Non-pigmented ciliary epithelial cell (primary cell): ENCODE measurements at regions not wholly inside any gene's neighbourhood (a gene's known extent, or its start where the extent isn't known, plus 50 kb on each side); places are given as distances from the start of the nearest gene placed in this dataset.
"Not testable (repeated sequence)": the region's sequence is repeated elsewhere in the genome, so short reads cannot be mapped to it uniquely, and the experiment has no call there.

ENCODE experiments used
- DNase-seq: peaks from one replicate; pipeline ENCODE4 v3.0.0-alpha.2; 2010; ENCODE audit warnings: low read depth

- no peak for DNase-seq
Observed at GRCh38 chr18:33854086-33854826, 276.2 kb downstream of the ASXL3 start.

DNA sequence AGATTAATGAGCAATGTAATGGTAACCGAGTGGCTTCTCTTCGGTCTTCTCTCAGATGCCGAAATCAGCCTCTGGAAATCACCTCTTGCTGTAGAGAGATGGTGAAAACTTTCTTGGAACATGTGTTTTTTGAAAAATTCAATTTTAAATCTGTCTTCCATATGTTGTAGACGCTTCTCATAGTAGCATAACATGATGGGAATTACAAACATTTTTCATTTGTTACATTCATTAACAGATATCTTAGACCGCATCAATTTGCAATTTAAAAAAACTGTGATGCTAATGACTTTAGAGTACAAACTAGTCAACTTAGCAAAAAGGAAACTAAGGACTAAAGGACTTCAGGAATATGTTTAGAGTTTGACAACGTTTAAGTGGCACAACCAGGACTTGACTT lies 275.2 kb downstream of the ASXL3 start:
- DNase-seq: no peak

DNA sequence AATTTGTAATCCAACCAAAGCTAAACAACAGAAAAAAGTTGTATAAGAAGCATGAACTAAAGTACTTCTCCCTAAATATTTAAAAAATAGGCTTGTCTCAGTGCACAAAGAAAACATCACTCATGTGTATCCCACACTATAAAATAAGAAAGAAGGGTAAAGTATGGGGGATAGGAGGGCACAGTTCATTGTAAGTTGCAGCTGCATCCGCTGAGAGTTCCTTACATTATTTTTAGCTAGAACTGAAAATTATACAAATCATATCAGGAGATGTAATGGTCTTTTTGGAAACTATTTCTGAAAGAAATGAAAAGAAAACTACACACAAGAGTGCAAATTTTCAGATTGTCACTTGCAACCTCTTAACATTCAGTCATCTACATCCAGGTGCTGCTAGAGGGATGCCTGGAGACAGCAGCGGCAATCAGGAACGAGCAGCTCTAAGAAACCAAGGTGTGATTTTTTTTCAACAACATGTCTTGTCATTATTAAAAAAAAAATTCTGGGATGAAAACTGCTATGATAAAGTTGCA lies 273.6 kb downstream of the ASXL3 start:
- DNase-seq: no peak

GRCh38 chr18:33849731-33850130 lies 271.7 kb downstream of the ASXL3 start:
- no peak for DNase-seq

GRCh38 chr18:33844232-33844631 lies 266.2 kb downstream of the ASXL3 start:
- no peak for DNase-seq

GRCh38 chr18:33841221-33841967 lies 263.4 kb downstream of the ASXL3 start:
- DNase-seq: no peak

DNA sequence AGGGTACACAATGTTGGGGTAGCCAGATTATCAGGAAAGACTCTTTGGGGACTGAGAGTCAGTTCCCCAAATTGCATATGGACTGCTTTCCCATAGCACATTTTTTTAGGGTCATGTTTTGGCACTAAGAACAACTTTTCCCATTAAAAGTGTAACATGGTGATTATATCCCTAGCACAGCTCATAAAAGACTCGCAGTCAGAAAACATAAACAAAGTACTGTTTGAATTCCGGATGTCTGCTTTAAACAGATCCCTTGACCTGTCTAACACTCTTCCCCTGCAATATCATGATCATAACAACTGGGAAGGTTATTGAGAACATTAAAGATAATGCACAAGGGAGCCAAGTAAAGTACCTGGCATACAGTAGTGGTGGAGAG lies 262.2 kb downstream of the ASXL3 start:
- no peak for DNase-seq

- no peak for DNase-seq
Observed at GRCh38 chr18:33839452-33840211, 261.6 kb downstream of the ASXL3 start.

GRCh38 chr18:33838054-33838453 lies 260.0 kb downstream of the ASXL3 start:
- no peak for DNase-seq

GRCh38 chr18:33837191-33837590 lies 259.2 kb downstream of the ASXL3 start:
- DNase-seq: no peak

DNA sequence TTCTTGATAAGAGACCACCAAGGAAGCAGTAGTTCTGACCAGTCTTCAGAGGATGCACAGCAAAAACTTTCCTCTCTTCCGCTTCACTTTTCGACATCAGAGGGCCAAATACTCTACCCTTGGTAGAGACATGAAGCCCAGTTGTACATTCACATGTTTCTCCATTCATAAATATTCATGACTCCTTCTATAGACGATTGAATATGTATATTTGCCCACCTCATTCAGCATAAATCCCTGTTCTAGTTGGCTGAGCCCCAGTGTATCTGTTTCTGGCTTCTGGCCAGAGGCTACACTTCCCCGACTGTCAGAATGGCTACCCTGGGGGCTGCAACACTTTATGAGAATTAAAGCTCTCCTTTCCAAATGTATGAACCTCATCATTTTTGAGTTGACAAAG lies 258.5 kb downstream of the ASXL3 start:
- no peak for DNase-seq

DNA sequence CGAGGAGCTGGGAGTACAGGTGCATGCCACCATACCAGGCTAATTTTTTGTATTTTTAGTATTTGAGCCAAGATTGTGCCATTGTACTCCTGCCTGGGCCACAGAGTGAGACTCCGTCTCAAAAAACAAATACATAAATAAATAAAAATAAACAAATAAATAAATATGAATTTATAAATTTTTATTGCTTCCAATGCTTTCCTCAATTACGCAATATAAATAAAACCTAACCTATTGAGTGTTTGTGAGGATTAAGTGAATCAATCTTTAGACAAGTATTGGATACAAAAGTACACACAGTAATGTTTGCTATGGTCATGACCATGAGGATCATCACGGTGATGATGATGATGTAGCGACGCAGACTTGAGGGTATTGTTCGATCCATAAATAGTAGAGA lies 257.4 kb downstream of the ASXL3 start:
- DNase-seq: no peak

GRCh38 chr18:33833842-33834241 lies 255.8 kb downstream of the ASXL3 start:
- DNase-seq: no peak

- DNase-seq: no peak
Observed at GRCh38 chr18:33831424-33831823, 253.4 kb downstream of the ASXL3 start.

GRCh38 chr18:33830213-33830612 lies 252.2 kb downstream of the ASXL3 start:
- DNase-seq: no peak

GRCh38 chr18:33828949-33829348 lies 250.9 kb downstream of the ASXL3 start:
- no peak for DNase-seq

- DNase-seq: no peak
Observed at GRCh38 chr18:33826151-33826550, 248.1 kb downstream of the ASXL3 start.

DNA sequence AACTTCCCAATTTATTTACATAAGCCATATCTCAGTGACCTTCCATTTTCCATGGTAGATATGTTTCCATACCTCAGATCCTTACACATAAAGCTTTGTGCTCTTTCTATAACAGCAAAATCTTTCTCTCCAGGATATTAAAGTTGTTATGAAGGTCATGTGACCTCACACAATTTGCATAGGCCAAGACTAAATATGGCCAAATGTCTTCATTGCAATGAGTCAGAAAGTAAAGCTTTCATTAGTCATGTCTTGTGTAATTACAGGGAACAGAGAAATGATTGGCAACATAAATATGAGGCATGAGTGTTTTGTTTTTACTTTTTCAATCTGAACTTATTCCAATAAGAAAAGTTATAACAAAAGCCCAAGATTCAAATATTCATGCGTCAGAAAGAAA lies 243.5 kb downstream of the ASXL3 start:
- DNase-seq: no peak

DNA sequence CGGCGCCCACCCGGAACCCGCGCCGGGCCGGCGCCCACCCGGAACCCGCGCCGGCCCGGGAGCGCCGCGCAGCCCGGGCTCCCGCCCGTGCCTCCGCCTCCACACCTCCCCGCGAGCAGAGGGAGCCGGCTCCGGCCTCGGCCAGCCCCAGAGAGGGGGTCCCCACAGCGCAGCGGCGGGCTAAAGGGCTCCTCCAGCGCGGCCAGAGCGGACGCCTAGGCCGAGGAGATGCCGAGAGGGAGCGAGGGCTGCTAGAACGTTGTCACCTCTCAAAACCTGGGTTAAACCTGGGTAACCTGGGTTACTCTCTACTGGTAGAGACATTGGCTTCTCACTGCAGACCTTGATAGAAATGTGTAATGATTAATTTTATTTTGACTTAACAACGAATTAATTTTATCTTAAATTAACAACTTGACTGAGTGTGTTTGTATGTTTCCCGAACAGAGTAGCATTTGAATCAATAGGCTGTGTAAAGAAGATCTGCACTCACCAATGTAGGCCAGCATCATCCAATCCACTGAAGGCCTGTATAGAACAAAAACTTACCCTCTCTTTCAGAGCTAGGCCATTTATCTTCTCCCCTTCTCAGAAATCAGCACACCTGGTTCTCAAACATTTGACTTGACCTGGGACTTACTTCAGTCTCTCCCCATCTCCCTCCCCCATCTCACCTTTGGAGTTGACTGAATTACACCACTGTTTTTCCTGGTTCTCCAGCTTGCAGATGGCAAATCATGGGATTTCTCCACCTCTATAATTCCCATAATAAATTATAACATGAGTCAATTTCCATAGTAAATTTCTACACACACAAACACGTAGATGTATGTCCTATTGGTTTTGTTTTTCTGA lies 242.7 kb downstream of the ASXL3 start:
- no peak for DNase-seq

DNA sequence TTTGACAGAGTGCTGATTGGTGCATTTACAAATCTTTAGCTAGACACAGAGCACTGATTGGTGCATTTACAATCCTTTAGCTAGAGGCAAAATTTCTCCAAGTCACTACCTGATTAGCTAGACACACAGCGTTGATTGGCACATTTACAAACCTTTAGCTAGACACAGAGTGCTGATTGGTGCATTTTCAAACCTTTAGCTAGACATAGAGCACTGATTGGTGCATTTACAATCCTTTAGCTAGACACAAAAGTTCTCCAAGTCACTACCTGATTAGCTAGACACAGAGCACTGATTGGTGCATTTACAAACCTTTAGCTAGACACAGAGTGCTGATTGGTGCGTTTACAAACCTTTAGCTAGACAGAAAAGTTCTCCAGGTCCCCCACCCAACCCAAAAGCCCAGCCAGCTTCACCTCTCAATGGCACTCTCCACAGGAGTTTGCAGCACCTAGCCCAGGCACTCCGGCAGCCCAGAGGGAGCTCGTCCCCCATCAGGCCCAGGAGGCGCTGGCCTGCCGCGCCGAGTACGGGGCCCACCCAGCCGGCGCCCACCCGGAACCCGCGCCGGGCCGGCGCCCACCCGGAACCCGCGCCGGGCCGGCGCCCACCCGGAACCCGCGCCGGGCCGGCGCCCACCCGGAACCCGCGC lies 241.8 kb downstream of the ASXL3 start:
- DNase-seq: not testable (repeated sequence)

DNA sequence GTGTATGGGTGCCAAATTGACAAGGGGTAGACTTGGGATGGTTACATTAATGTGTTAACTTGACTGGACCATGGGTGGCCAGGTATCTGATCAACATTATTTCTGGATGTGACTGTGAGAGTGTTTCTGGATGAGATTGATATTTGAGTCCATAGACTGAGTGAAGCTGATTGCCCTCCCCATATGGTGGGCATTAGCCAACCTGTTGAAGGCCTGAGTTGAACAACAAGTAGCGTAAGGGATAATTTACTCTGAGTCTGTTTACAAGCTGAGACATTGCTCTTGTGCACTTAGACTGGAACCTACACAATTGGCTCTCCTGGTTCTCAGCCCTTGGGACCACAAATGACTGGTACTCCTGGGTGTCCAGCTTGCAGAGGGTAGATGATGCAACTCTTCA lies 240.1 kb downstream of the ASXL3 start:
- DNase-seq: no peak
